Neutrophil (primary cell): ENCODE measurements at regions not wholly inside any gene's neighbourhood (a gene's known extent, or its start where the extent isn't known, plus 50 kb on each side); places are given as distances from the start of the nearest gene placed in this dataset.

Experiments
- H3K27ac ChIP-seq: fragments of 200-600 bp; sonication (generic); 2 replicates; pipeline ENCODE4 v1.5.1; 2016; ENCODE audit warnings: mild to moderate bottlenecking, moderate library complexity
- H3K27me3 ChIP-seq: fragments of 200-600 bp; sonication (generic); 2 replicates; pipeline ENCODE4 v1.6.0; 2016; ENCODE audit warnings: mild to moderate bottlenecking
- H3K36me3 ChIP-seq: fragments of 200-600 bp; sonication (generic); 2 replicates; pipeline ENCODE4 v1.5.1; 2017
- H3K4me1 ChIP-seq, 2 experiments: fragments of 200-600 bp in 1 of 2; sonication (generic) in 1 of 2; 1 replicate in 1 of 2; 2 replicates in 1 of 2; pipeline versions ENCODE4 v1.5.1 to v1.6.1; 2013 to 2016; ENCODE audit warnings: low read depth in 1 of 2, low read length in 1 of 2, mild to moderate bottlenecking in 1 of 2, moderate library complexity in 1 of 2; ENCODE audit not compliant: control insufficient read depth in 1 of 2, insufficient read depth in 1 of 2
- H3K4me3 ChIP-seq, 2 experiments: fragments of 200-600 bp in 1 of 2; sonication (generic) in 1 of 2; 1 replicate in 1 of 2; 2 replicates in 1 of 2; pipeline ENCODE4 v1.5.1; 2013 to 2016; ENCODE audit warnings: low read depth in 1 of 2, low read length in 1 of 2, mild to moderate bottlenecking in 1 of 2, moderate library complexity in 1 of 2
- H3K9me3 ChIP-seq: fragments of 200-600 bp; sonication (generic); 2 replicates; pipeline ENCODE4 v1.5.1; 2016
- CTCF ChIP-seq: fragments of 200-600 bp; sonication (generic); IDR thresholded peaks from 2 replicates; pipeline ENCODE4 v1.5.1; 2016; ENCODE audit warnings: antibody characterized with exemption

- Histone ChIP-seq H3K36me3 (no peaks in the 10 kb centered on the region), H3K4me1 (no peaks in the 10 kb centered on the region), H3K9me3 (no peaks in the 10 kb centered on the region), H3K27ac (no peak overlapping the region), H3K27me3 (no peaks in the 10 kb centered on the region), H3K4me3 (no peak overlapping the region)
- no peak for TF ChIP-seq CTCF
These were observed 49.9 kb upstream of the BMP5 start for GRCh38 chr6:55925292-55925691.
